ENCODE measurements at regions not wholly inside any gene's neighbourhood (a gene's known extent, or its start where the extent isn't known, plus 50 kb on each side); places are given as distances from the start of the nearest gene placed in this dataset.

DNA sequence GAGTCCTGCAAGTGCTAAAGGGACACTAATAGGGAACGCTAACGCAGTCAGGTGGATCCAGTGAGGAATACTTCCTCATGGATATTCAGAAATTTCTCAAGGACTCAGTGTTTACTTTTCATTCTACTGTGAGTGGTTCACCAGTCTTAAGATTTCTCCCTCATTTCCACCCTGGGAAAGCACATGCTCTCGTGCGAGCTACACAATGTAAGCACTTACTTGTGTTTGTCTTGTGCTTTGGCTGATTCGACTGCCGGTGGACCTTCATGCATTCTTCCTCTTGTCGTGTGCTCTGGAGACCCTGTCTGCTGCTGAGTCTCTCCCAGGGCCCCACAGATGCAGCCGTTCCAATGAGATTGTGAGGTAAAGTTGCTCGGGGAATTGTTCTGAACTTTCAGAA, 180.1 kb downstream of the NUFIP1 start:
- Histone ChIP-seq H3K27me3 (no peaks in the 10 kb centered on the region), H3K27ac (peak overlapping the region; percentile 71), H3K36me3 (replicated peaks; ENCODE audit: insufficient read depth, low read depth) (no peaks in the 10 kb centered on the region), H3K4me1 (ENCODE audit: insufficient read depth) (peaks cover 24% of the 10 kb centered on the region), H2AFZ (no peak overlapping the region), H3K9me3 (ENCODE audit: low read depth) (no peaks in the 10 kb centered on the region), H3K4me2 (no peak overlapping the region), H3K4me3 (no peak overlapping the region), H3K9me2 (replicated peaks; ENCODE audit: insufficient read depth) (no peaks in the 10 kb centered on the region), H4K20me1 (ENCODE audit: insufficient read depth, poor library complexity, severe bottlenecking) (no peaks in the 10 kb centered on the region), H3K79me2 (no peaks in the 10 kb centered on the region)
- peak; percentile 38 for DNase-seq (ENCODE audit: low spot score)
- 74% methylated on average over 9 of the region's 9 CpGs for WGBS (ENCODE audit: low lambda C conversion rate, missing lambda C conversion rate)
- no peak for TF ChIP-seq EZH2 (IDR thresholded peaks at IDR 0.05; ENCODE audit: borderline replicate concordance)
- no peak for TF ChIP-seq EZH2phosphoT487 (IDR thresholded peaks at IDR 0.05; ENCODE audit: low read depth, severe bottlenecking, unreplicated experiment)
- TF ChIP-seq, protein P1, sequence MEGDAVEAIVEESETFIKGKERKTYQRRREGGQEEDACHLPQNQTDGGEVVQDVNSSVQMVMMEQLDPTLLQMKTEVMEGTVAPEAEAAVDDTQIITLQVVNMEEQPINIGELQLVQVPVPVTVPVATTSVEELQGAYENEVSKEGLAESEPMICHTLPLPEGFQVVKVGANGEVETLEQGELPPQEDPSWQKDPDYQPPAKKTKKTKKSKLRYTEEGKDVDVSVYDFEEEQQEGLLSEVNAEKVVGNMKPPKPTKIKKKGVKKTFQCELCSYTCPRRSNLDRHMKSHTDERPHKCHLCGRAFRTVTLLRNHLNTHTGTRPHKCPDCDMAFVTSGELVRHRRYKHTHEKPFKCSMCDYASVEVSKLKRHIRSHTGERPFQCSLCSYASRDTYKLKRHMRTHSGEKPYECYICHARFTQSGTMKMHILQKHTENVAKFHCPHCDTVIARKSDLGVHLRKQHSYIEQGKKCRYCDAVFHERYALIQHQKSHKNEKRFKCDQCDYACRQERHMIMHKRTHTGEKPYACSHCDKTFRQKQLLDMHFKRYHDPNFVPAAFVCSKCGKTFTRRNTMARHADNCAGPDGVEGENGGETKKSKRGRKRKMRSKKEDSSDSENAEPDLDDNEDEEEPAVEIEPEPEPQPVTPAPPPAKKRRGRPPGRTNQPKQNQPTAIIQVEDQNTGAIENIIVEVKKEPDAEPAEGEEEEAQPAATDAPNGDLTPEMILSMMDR (IDR thresholded peaks at IDR 0.05; ENCODE audit: poor library complexity): no peak

DNA sequence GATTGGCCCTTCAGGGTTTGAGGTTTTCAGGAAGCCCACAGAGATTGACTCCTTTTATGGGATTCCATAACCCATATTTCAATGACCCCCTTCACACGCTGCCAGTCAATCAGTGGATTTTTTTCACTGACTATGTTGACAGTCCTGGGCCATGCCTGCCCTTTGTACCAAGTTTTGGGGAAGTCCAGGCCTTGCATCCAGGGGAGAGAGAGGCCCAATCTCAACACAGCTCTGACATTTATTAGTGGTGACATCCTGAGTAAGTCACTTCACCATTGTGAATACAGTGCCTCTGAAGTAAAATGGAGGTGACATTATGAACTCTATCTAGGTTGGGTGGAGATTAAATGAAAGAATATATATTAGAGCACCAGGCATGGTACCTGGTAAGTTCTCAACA, 181.1 kb downstream of the NUFIP1 start:
- Histone ChIP-seq H3K4me1 (ENCODE audit: insufficient read depth) (peaks cover 14% of the 10 kb centered on the region), H3K27me3 (no peaks in the 10 kb centered on the region), H4K20me1 (ENCODE audit: insufficient read depth, poor library complexity, severe bottlenecking) (no peaks in the 10 kb centered on the region), H3K9me3 (ENCODE audit: low read depth) (no peaks in the 10 kb centered on the region), H3K79me2 (no peaks in the 10 kb centered on the region), H3K36me3 (replicated peaks; ENCODE audit: insufficient read depth, low read depth) (no peaks in the 10 kb centered on the region), H3K27ac (no peak overlapping the region), H3K9me2 (replicated peaks; ENCODE audit: insufficient read depth) (no peaks in the 10 kb centered on the region), H3K4me2 (no peak overlapping the region), H3K4me3 (no peak overlapping the region), H2AFZ (no peak overlapping the region)
- no peak for DNase-seq (ENCODE audit: low spot score)
- 100% methylated on average over 1 of the region's 1 CpG for WGBS (ENCODE audit: low lambda C conversion rate, missing lambda C conversion rate)
- TF ChIP-seq, protein P1 (IDR thresholded peaks at IDR 0.05; ENCODE audit: poor library complexity): no peak
- TF ChIP-seq EZH2 (IDR thresholded peaks at IDR 0.05; ENCODE audit: borderline replicate concordance): no peak
- TF ChIP-seq EZH2phosphoT487 (IDR thresholded peaks at IDR 0.05; ENCODE audit: low read depth, severe bottlenecking, unreplicated experiment): no peak

DNA sequence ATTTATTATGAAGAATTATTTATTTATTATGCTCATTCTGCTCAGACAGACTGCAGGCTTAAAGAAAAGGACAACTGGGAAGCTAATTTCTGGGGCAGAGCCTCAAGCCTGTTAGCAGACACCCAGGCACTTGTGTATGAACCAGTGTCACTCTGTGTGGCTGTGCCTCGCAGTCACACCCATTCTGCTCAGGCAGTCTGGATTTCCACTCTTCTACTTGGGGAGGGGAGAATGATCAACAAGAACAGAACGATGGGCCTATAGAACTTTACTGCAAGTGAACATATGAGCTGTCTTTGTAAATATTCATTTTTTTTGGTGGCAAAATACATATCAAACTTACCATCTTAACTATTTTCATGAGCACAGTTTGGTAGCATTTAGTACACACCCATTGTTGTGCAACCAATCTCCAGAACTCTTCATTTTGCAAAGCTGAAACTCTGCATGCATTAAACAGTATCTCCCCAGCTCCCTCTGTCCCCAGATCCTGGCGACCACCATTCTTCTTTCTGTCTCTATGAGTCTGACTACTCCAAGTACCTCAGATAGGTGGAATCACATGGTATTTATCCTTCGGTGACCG, 181.7 kb downstream of the NUFIP1 start:
- Histone ChIP-seq H3K79me2 (no peaks in the 10 kb centered on the region), H2AFZ (no peak overlapping the region), H4K20me1 (ENCODE audit: insufficient read depth, poor library complexity, severe bottlenecking) (no peaks in the 10 kb centered on the region), H3K27ac (no peak overlapping the region), H3K4me1 (ENCODE audit: insufficient read depth) (peaks cover 7% of the 10 kb centered on the region), H3K27me3 (no peaks in the 10 kb centered on the region), H3K9me2 (replicated peaks; ENCODE audit: insufficient read depth) (no peaks in the 10 kb centered on the region), H3K4me3 (no peak overlapping the region), H3K36me3 (replicated peaks; ENCODE audit: insufficient read depth, low read depth) (no peaks in the 10 kb centered on the region), H3K9me3 (ENCODE audit: low read depth) (no peaks in the 10 kb centered on the region), H3K4me2 (no peak overlapping the region)
- TF ChIP-seq EZH2 (IDR thresholded peaks at IDR 0.05; ENCODE audit: borderline replicate concordance) (no peak), EZH2phosphoT487 (IDR thresholded peaks at IDR 0.05; ENCODE audit: low read depth, severe bottlenecking, unreplicated experiment) (no peak)
- TF ChIP-seq, protein P1 (IDR thresholded peaks at IDR 0.05; ENCODE audit: poor library complexity): no peak
- WGBS (ENCODE audit: low lambda C conversion rate, missing lambda C conversion rate): 95% methylated on average over 5 of the region's 5 CpGs
- DNase-seq (ENCODE audit: low spot score): no peak
